ENCODE measurements at regions not wholly inside any gene's neighbourhood (a gene's known extent, or its start where the extent isn't known, plus 50 kb on each side); places are given as distances from the start of the nearest gene placed in this dataset.

DNA sequence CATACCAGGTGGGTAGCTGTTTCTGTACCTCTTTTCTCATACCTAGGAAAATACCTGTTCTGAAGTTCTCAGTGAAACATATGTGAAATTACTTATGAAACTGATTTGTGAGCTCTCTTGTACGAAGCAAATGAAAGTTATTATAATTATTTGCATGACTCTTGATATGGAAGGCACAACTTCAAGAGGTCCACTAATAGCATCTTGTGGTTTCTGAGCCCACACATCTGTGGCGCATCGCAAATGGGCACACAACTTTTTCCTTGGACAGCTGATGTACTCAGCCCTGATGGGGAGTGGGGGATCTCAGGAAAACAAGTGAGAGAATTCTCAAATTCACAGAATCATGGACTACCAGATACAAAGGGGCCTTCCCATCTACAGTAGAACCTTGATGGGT lies 432.3 kb downstream of the CD83 start:
- TF ChIP-seq, protein P1, sequence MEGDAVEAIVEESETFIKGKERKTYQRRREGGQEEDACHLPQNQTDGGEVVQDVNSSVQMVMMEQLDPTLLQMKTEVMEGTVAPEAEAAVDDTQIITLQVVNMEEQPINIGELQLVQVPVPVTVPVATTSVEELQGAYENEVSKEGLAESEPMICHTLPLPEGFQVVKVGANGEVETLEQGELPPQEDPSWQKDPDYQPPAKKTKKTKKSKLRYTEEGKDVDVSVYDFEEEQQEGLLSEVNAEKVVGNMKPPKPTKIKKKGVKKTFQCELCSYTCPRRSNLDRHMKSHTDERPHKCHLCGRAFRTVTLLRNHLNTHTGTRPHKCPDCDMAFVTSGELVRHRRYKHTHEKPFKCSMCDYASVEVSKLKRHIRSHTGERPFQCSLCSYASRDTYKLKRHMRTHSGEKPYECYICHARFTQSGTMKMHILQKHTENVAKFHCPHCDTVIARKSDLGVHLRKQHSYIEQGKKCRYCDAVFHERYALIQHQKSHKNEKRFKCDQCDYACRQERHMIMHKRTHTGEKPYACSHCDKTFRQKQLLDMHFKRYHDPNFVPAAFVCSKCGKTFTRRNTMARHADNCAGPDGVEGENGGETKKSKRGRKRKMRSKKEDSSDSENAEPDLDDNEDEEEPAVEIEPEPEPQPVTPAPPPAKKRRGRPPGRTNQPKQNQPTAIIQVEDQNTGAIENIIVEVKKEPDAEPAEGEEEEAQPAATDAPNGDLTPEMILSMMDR (IDR thresholded peaks at IDR 0.05 in 4 of 5, conservative IDR thresholded peaks at IDR 0.05 in 1 of 5) = no peak
- no peak for TF ChIP-seq POLR2A (IDR thresholded peaks at IDR 0.05)
